NCI-H345 (cell line): ENCODE measurements at regions not wholly inside any gene's neighbourhood (a gene's known extent, or its start where the extent isn't known, plus 50 kb on each side); places are given as distances from the start of the nearest gene placed in this dataset.
"Not testable (repeated sequence)": the region's sequence is repeated elsewhere in the genome, so short reads cannot be mapped to it uniquely, and the experiment has no call there.

ENCODE experiments used
- DNase-seq: peaks from one replicate; lab custom pipeline; 2025; lab: John Stamatoyannopoulos, UW

DNA sequence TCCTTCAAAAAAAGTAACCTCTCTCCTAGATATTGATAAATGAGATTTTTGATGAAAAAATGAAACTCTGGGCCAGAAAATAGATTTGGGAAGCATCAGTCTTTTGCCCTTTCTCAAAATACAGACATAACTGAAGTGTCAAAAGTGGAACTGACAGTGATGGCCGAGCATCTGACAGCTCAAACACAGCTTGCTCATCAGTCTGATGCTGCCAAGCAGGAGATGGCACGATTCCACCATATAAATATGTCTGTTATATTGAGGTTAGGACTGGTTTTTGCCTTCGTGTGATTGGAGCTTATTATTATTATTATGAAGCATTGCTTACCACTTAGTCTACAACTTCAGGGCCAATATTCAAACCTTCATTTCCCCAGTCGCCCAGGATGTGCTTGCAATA lies 152.6 kb upstream of the EPHA3 start:
- DNase-seq, result no peak

DNA sequence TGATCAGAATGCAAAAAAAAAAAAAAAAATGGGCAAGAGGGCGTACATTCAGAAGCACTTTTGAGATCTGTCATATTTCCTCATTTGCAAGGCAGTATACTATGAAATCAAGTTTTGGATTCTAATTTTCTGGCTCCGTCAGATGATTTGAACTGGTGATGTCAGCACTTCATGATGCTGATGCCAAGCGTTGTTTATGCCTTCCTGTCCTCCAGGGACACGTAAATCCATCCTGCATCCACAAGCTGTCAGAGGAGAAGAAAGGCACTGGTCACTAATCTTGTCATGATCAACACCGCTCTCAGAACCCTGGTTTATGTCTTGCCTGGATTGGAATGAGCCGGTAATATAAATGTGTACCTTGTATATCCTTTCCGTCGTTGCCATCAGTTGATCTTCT lies 152.1 kb upstream of the EPHA3 start:
- DNase-seq, result no peak

DNA sequence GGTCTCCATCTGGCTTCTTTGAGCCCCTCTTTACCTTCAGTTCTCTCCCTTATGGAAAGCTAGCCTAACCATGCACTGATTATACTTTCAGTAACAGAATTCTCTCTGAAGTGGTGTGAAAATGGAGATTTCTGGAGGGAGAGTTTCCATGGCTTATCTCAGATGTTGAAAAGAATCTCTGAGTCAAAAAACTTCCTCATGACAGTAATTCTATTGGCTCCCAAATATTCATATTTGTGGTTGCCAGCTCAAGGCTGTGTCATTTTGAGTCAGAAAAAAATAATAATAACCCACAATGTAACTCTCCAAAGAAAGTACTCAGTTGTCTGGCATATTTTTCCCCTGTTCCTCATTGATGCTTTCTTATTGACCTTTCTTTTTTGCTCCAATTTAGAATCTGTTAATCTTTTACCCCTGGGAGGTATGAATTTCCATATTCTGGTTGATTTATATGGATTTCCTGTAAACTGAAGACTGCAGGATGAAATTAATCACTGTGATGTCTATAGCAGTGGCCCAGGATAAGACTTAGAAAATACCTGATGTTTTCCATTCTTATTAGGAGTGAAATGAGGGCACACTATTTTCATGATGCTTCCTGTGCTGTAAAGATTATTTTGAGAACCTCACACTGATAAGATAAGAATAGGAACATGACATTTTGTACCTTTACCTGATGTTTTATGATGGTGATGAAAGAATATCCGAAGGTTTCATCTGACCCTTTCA lies 149.5 kb upstream of the EPHA3 start:
- DNase-seq, result no peak

DNA sequence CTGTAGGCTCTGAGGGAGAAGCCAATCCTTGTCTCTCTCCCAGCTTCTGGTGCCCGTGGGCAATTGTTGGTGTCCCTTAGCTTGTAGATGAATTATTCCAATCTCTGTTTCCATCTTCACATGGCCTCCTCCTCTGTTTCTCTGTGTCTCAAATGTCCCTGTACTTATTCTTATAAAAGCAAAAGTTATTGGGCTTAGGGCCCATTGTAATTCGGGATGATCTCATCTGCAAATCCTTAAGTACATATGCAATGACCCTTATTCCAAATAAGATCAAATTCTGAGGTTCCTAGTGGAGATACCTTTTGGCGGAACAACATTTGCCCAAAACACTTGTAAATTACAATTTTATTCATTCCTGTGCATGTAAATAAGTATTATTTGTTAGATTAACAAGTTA lies 147.4 kb upstream of the EPHA3 start:
- no peak for DNase-seq

DNA sequence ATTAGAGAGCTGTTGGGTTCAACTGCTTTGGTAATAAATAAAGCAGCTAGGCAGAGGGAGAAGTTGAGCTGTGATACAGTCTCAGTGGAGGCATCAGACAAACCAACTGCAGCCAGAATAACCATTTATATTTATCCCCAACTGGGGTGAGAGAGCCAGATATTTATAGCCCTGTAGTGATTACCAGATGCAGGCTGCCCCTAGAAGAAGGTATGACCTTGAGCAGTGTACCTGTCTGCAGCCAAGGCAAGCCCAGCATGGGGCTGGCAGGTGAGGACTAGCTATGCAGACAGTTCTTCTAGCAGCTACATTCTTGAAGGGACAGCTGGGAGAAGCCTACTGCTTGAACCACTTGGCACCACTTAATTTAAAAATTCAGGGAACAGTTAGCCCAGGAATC lies 144.4 kb upstream of the EPHA3 start:
- no peak for DNase-seq

DNA sequence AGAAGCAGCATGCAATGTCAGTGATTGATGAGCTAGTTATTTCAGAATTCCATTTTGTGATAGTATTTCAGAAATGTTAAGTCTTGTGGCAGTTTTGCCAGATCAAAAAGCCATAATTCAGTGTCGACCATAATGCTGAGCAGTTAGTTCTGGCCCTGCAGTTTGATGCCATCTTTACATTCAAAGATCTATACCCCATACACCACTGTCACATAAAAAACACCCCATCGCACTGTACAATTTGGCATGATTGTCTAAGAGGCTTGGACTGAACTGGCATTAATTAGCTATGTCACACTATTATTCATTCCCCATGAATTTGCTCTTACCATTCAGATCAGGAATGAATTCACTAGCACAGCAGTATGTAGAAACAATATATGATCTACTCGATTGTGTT lies 127.7 kb upstream of the EPHA3 start:
- no peak for DNase-seq

DNA sequence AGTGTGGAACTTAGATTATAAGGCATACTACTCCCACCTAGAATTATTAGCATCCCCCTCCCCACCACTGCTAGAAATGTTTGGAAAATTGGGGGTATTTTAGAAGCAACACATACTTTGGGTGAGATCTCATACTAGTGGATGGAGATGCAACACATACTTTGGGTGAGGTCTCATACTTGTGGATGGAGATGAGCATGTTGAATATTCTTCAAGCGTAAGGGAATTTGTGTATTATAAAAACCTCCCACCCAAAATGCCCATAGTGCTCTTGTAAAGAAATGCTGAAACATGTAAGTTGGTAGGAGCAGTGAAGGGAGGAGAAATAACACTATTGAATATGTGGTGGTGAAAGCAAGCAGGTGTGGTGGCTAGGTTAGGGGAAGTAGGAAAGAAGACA lies 124.0 kb upstream of the EPHA3 start:
- DNase-seq, result no peak

DNA sequence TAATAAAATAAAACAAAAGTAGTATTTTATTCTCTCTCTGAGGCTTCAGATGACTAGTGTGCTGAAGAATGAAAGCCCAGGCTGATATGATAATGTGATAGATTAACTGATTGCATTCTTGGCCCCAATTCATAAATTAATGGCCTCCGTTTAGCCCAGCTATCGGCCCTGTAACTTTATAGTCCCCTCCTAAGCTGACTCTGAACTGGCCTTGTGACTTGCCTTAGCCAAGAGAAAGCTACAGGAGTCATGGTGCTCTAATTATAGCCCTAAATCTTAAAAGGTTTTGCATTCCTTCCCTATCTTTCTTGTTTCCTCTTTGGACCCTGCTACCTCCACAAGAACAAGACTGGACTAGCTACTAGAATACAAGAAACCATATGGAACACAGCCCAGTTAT lies 123.2 kb upstream of the EPHA3 start:
- no peak for DNase-seq

DNA sequence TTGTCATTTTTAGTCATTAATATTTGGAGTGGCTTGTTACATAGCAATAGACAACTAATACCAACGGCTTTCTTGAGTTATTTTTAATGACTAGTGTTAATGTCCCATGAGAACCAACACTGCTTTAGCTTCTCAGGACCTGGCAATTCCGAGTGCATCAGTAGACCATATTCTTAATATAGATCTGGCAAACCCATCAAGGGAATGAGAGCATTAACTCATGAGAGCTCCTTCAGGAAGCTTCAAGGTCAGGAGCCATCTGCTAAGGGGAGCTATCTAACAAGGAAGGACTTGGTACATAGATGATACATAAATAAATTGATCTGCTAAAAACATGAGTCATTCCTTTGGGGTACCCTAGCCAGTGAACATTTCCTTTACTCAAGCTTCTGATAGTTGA lies 122.6 kb upstream of the EPHA3 start:
- no peak for DNase-seq

DNA sequence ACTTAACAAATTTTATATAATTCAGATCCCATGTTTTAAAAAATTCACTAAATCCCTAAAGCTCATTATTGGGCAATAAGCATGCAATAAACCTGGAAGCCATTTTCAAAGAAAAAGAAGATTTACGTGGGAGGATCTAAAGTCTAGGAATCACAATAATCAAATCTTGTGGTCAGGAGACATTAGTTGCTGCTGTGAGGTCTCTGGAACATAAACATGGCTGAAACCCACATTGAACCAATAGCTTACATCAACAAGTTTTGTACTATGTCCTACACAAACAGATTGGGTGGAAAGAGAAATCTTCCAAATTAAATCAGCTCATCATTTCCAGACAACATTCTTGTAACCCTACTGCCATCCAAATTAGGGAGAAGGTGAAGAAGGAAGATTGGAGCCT lies 121.9 kb upstream of the EPHA3 start:
- DNase-seq, result no peak

DNA sequence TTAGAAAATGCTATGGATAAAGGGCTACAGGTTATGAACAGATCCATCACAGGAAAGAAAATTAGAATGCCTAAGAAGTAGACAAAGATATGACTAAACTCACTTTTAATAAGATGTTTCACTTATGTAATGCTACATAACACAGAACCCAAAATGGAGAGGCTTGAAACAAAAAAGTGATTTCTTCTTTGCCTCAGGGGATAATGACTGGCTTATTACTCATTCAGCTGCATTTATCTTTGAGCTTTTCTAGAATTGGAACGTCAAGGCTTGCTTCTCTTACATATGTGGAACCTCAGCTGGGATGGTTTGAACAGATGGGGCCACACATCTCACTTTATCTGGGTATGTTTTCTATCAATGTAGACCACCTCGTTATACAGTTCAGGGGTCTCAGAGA lies 120.6 kb upstream of the EPHA3 start:
- no peak for DNase-seq

DNA sequence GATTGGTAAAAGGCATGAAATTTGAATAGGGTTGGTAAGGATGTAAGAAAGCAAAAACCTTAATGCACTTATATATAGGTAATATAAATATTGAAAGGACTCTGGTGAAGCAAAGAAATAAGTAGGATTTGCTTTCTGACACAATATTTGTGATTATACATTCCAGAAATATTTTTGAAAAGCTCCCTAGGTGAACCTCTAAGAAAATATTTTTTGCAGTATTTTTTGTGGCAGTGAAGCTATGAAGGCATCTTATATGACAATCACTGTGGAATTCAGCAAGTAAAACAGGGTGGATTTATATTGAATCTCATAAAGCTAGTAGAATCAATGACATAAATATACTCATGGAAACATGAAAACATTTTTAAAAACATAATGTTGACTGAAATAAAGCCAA lies 119.6 kb upstream of the EPHA3 start:
- no peak for DNase-seq

DNA sequence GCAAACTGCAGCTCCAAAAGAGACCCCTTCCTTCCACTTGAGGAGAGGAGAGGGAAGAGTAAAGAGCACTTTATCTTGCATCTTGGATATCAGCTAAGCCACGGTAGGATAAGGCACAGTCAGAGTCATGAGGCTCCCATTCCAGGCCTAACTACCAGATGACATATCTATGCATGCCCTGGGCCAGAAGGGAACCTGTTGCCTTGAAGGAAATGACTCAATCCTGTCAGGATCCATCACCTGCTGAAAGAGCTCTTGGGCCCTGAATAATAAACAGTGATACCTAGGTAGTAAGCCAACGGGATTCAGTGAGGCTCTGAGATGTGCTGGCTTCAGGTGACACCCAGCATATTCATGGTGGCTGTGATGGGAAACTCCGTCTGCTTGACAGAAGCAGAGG lies 118.5 kb upstream of the EPHA3 start:
- DNase-seq, result no peak

DNA sequence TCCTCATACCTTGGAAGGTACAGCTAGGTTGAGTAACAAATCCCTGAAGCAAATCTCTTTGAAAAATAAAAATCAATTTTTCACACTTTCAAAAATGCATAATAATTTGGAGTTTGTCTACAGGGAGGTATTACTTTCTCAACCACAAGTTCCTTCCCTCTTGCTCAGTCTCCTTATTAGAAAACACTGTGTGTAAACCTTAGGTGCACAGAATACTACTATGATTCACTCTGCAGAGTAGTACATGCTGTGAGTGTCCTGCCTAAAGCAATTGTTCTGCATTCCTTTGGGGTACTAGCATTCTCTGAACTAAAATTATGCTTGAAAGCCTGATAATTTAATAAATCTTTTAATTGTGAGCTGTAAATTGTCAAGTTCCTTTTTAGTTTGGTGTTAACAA lies 115.9 kb upstream of the EPHA3 start:
- DNase-seq, result no peak

DNA sequence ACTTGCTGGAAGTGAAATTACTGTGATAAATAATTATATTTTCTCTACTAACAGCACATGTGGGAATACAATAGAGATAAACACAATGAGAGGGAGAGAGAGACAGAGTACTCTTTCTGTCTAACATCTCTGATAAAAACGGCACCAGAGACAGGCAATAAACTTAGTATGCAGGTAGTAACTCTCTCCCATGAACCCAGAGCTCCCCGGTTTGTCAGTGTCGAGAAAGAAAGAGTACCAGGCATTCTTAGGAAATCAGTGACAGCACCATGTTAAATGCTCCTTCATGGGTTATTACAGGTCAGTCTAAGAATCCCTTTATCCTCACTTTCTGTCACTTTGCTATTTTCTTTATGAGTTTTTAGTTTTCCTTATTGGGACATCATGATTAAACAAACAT lies 110.7 kb upstream of the EPHA3 start:
- DNase-seq, result no peak

DNA sequence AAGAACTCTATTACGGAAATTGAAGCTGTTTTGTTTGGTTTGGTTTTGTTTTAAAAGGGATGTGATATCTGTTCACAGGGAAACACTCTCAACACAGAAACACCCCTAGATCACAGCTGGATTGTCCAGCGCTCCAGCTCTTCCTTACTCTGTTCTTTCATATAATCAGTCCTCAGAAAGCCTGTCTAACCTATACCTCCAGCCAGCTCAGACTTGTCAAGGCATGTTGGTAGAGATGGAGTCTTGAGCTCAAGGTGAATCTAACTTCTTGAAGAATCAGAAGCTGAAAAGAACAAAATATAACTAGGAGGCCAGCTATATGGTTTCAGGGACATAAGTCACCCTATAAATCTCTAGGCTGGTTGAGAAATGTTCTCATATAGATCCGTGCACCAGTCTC lies 110.2 kb upstream of the EPHA3 start:
- DNase-seq, result no peak

DNA sequence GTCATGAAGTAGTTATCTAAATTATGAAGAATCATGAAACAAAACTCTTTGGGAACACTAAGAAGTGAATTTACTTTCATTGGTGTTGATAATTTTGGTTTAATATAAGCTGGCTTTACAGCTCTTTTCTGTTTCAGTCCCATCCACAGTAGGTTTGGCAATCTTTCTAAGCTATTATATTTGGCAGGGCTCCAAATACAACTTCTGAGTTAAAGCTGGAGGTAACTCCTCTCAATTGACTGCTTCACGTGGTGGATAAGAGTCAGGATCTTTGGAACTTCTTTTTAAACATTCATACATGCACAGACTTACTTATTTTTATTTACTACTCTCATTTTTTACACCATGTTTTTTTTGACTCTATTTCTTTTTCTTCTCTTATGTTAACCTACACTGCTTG lies 106.5 kb upstream of the EPHA3 start:
- DNase-seq, result no peak

DNA sequence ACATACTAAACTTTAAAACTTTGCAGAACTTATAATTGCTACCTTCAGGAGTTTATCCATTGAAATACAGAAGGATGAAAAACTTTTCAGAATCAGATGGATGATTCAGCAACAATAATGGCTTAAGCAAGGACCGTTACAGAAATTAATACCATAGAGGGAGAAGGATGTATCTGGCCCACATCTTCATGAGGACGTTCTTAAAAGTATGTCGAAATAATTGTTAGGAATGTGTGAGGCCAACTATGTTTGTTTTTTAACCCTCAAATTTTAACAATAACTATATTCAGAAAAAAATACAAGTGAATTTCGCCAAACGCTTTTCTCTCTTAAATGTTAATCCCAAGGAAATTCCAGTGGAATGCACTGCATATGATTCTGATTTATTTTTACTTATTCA lies 105.2 kb upstream of the EPHA3 start:
- DNase-seq, result no peak

DNA sequence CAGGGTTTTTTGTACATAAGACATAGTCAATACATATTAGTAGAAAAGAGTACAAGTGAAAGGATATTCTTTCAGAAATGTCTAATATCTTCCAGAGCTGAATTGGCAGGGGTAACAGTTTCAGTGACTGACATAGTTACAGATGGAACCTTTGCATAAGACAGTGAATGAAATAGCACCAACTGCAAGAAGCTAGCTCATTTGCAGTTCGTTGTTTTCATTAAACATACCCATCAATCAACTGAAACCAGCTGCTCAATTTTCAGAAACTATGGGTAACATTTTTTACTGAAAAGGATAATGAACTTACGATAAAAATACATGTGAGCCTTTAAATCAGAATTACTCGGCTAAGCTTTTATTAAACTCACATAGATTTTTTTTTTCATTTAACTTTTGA lies 93.9 kb upstream of the EPHA3 start:
- DNase-seq, result no peak

DNA sequence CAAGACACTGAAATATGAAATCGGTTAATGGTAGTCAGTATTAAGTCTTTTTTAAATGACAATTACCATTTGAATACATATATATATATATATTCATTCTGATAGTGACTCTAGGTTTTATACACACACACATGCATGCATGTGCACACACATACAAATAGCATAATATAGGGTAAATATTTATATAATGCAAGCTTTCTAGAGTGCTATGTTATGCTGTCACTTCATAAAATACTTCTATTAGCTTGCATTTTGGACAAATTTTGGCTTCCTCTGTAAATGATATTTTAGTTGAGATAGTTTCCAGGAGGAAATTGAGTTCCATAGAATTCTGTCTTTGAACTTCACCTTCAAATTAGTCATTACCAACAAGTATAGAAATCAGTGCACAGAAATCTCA lies 89.9 kb upstream of the EPHA3 start:
- DNase-seq, result no peak

DNA sequence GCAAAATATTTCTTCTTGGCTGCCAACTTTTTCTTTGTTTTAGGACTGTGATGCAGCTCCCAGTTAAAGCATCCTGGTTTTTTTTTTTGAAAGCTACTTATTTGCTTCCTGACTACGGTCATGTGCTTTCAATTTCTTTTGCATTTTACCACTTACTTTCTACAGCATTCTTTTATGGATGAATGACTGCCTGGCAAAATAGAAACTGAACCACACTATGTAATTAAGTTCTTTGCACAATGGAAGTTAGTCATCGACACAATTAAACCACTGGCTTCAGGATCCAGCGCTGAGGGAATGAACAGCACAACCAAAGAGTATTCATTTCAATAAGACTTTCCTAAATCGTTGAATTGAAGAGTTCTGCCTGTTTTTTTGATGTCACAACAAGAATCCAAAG lies 82.2 kb upstream of the EPHA3 start:
- no peak for DNase-seq

DNA sequence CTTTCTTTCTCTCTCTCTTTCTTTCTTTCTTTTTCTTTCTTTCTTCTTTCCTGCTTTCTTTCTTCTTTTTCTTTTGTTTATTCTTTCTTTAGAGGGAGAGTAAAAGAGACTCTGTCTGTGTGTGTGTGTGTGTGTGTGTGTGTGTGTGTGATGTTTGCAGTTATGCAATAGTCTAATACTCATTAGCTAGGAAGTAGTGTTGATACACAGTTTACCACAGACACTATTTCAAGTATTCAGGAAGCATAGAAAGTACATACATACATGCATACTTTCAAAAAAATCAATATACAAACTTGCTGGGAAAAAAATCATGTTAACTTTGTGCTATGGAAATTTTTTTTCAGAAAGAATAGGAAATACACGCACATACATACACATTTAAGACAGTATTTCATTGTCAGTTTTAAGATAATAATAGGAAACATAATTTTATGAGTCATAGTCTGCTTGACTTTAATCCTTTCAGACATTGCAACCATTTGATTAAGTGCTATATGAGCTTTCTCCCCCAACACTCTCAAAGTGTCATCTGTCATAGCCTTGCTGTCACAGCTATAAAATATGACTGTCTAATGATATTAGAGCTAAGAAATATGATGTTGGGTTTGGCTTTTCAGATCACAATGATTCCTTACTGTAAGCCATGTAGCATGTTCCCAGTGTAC lies 74.9 kb upstream of the EPHA3 start:
- no peak for DNase-seq

DNA sequence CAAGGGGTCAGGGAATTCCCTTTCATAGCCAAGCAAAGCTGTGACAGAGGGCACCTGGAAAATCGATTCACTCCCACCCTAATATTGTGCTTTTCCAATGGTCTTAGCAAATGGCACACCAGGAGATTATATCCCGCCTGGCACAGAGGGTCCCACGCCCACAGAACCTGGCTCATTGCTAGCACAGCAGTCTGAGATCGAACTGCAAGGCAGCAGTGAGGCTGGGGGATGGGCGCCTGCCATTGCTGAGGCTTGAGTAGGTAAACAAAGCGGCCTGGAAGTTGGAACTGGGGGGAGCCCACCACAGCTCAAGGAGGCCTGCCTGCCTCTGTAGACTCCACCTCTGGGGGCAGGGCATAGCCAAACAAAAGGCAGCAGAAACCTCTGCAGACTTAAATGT lies 72.7 kb upstream of the EPHA3 start:
- DNase-seq, result not testable (repeated sequence)

DNA sequence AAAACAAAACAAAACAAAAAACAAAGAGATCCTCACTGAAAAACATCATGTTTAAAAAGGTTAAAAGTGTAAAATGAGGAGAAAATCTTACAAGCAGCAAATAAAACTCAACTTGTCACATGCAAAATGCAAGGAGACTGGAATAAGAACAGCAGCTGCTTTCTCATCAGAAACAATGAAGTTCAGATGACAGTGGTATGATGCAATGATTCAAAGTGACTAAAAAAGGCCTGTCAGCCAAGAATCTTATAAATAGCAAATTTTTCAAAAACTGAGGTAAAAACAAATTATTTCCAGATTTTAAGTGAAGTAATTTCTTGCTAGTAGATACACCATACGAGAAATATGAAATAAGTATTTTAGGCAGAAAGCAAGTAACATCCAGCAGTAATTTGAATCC lies 68.6 kb upstream of the EPHA3 start:
- no peak for DNase-seq
